ENCODE measurements at regions not wholly inside any gene's neighbourhood (a gene's known extent, or its start where the extent isn't known, plus 50 kb on each side); places are given as distances from the start of the nearest gene placed in this dataset.

GRCh38 chr9:33690143-33690933 is 105.0 kb upstream of the PRSS3 start:
- Histone ChIP-seq H3K27ac (no peak overlapping the region), H3K36me3 (no peaks in the 10 kb centered on the region), H3K9me3 (no peaks in the 10 kb centered on the region), H3K4me3 (no peak overlapping the region), H3K27me3 (peaks cover 0 to 7% (median 0%) of the 10 kb centered on the region in 3 donors), H3K4me1 (no peaks in the 10 kb centered on the region)
- DNase-seq, result no peak
- intact Hi-C loops (cut with DNase I; ENCODE audit: low total_unique reads), result no loop called here
- 62 to 72% (median 66%) methylated on average over 2 of the region's 2 CpGs for WGBS, 5 donors
- TF ChIP-seq EP300 (IDR thresholded peaks at IDR 0.05) (no peak), POLR2A (IDR thresholded peaks at IDR 0.05) (no peak), POLR2AphosphoS5 (IDR thresholded peaks at IDR 0.05) (no peak)
- TF ChIP-seq, protein P1, sequence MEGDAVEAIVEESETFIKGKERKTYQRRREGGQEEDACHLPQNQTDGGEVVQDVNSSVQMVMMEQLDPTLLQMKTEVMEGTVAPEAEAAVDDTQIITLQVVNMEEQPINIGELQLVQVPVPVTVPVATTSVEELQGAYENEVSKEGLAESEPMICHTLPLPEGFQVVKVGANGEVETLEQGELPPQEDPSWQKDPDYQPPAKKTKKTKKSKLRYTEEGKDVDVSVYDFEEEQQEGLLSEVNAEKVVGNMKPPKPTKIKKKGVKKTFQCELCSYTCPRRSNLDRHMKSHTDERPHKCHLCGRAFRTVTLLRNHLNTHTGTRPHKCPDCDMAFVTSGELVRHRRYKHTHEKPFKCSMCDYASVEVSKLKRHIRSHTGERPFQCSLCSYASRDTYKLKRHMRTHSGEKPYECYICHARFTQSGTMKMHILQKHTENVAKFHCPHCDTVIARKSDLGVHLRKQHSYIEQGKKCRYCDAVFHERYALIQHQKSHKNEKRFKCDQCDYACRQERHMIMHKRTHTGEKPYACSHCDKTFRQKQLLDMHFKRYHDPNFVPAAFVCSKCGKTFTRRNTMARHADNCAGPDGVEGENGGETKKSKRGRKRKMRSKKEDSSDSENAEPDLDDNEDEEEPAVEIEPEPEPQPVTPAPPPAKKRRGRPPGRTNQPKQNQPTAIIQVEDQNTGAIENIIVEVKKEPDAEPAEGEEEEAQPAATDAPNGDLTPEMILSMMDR (IDR thresholded peaks at IDR 0.05), result no peak

- 73 to 81% (median 80%) methylated on average over 2 of the region's 2 CpGs for WGBS, 5 donors
- peaks cover 0 to 7% (median 0%) of the 10 kb centered on the region in 3 donors for H3K27me3 ChIP-seq
- no peak overlapping the region for H3K27ac ChIP-seq
- H3K36me3 ChIP-seq, result no peaks in the 10 kb centered on the region
- DNase-seq, result no peak
- no peaks in the 10 kb centered on the region for H3K4me1 ChIP-seq
- H3K4me3 ChIP-seq, result no peak overlapping the region
- intact Hi-C loops (cut with DNase I; ENCODE audit: low total_unique reads), result no loop called here
- no peak for TF ChIP-seq POLR2A (IDR thresholded peaks at IDR 0.05)
- no peak for TF ChIP-seq EP300 (IDR thresholded peaks at IDR 0.05)
- TF ChIP-seq POLR2AphosphoS5 (IDR thresholded peaks at IDR 0.05), result no peak
- TF ChIP-seq, protein P1 (IDR thresholded peaks at IDR 0.05), result no peak
- no peaks in the 10 kb centered on the region for H3K9me3 ChIP-seq
Observed at GRCh38 chr9:33695299-33695698, 100.1 kb upstream of the PRSS3 start.

- H3K36me3 ChIP-seq, result no peaks in the 10 kb centered on the region
- no peak overlapping the region for H3K27ac ChIP-seq
- WGBS, 5 donors, result 90 to 97% (median 94%) methylated on average over 3 of the region's 3 CpGs
- no peak for DNase-seq
- intact Hi-C loops (cut with DNase I; ENCODE audit: low total_unique reads), result no loop called here
- no peaks in the 10 kb centered on the region for H3K4me1 ChIP-seq
- TF ChIP-seq, protein P1 (IDR thresholded peaks at IDR 0.05), result no peak
- TF ChIP-seq EP300 (IDR thresholded peaks at IDR 0.05), result no peak
- H3K4me3 ChIP-seq, result no peak overlapping the region
- H3K9me3 ChIP-seq, result no peaks in the 10 kb centered on the region
- H3K27me3 ChIP-seq, result peaks cover 0 to 7% (median 0%) of the 10 kb centered on the region in 3 donors
Observed at GRCh38 chr9:33695856-33696255, 99.5 kb upstream of the PRSS3 start.

GRCh38 chr9:33697171-33697570 is 98.2 kb upstream of the PRSS3 start:
- peaks cover 0 to 7% (median 0%) of the 10 kb centered on the region in 3 donors for H3K27me3 ChIP-seq
- intact Hi-C loops (cut with DNase I; ENCODE audit: low total_unique reads), result no loop called here
- no peak overlapping the region for H3K27ac ChIP-seq
- H3K4me1 ChIP-seq, result no peaks in the 10 kb centered on the region
- DNase-seq, result no peak
- TF ChIP-seq EP300 (IDR thresholded peaks at IDR 0.05) (no peak), POLR2A (IDR thresholded peaks at IDR 0.05) (no peak), POLR2AphosphoS5 (IDR thresholded peaks at IDR 0.05) (no peak)
- TF ChIP-seq, protein P1 (IDR thresholded peaks at IDR 0.05), result no peak
- no peaks in the 10 kb centered on the region for H3K36me3 ChIP-seq
- no peak overlapping the region for H3K4me3 ChIP-seq
- no peaks in the 10 kb centered on the region for H3K9me3 ChIP-seq

Data from stomach (tissue), 8 donors.